HepG2 (cell line): ENCODE measurements at regions not wholly inside any gene's neighbourhood (a gene's known extent, or its start where the extent isn't known, plus 50 kb on each side); places are given as distances from the start of the nearest gene placed in this dataset.

Experiments
- ATAC-seq: fragments of 200-7000 bp; cut with Tn5 transposase; 3 replicates; pipeline ENCODE4 v1.9.1; 2020; ENCODE audit warnings: mild to moderate bottlenecking, moderate library complexity
- BruUV-seq: library from RNA; stranded (reverse); fragments of 400-500 nt; replicated peaks from 2 replicates; lab custom pipeline; 2021; lab: Mats Ljungman, UMichigan
- CTCF ChIA-PET: fragments of 300-600 bp; formaldehyde crosslinking; extraction: SDS; loops from one replicate; lab custom pipeline; 2021; ENCODE audit warnings: low total read pairs, inconsistent platforms, low intra/inter-chr PET ratio; lab: Yijun Ruan, JAX
- POLR2A ChIA-PET: fragments of 350-600 bp; sonication (Branson Sonifier 250); formaldehyde crosslinking; loops from one replicate; lab custom pipeline; 2020; ENCODE audit warnings: antibody characterized with exemption, inconsistent platforms; lab: Yijun Ruan, JAX
- DNase-seq: peaks from one replicate; pipeline ENCODE4 v3.0.0-alpha.2; 2015; ENCODE audit warnings: low spot score
- FAIRE-seq: peaks from 3 replicates; lab custom pipeline; 2011; peaks lifted over from hg19 to GRCh38; lab: Jason Lieb, UNC
- H2AFZ ChIP-seq: one replicate; pipeline ENCODE4 v1.6.1; 2011; ENCODE audit warnings: low read length, inconsistent platforms
- H3K27ac ChIP-seq: fragments of 300-600 bp; 3 replicates; pipeline ENCODE4 v1.8.0; 2011; ENCODE audit warnings: mixed run types, mild to moderate bottlenecking, mixed read lengths, low read length, inconsistent platforms; ENCODE audit not compliant: insufficient read depth; ENCODE audit errors: extremely low read length
- H3K27me3 ChIP-seq, 2 experiments: fragments of 200-600 bp in 1 of 2; 2 replicates in 1 of 2; 3 replicates in 1 of 2; pipeline versions ENCODE4 v1.6.0 to v1.8.0; 2011; ENCODE audit warnings: low read length in 2 of 2, mild to moderate bottlenecking in 2 of 2, moderate library complexity in 2 of 2, inconsistent platforms in 1 of 2; ENCODE audit not compliant: insufficient read depth in 2 of 2, control insufficient read depth in 1 of 2
- H3K36me3 ChIP-seq, 2 experiments: fragments of 200-600 bp in 1 of 2; replicated peaks in 1 of 2; 2 replicates in 1 of 2; 3 replicates in 1 of 2; pipeline versions ENCODE4 v1.5.1 to v1.8.0; 2011; ENCODE audit warnings: low read length in 2 of 2, inconsistent platforms in 1 of 2; ENCODE audit not compliant: insufficient read depth in 2 of 2, control insufficient read depth in 1 of 2
- H3K4me1 ChIP-seq: 2 replicates; pipeline ENCODE4 v1.5.1; 2012; ENCODE audit warnings: low read length, inconsistent platforms; ENCODE audit not compliant: insufficient read depth
- H3K4me2 ChIP-seq: 2 replicates; pipeline ENCODE4 v1.6.0; 2011; ENCODE audit warnings: low read depth, low read length, inconsistent platforms
- H3K4me3 ChIP-seq, 3 experiments: fragments of 200-600 bp in 1 of 3; sonication (generic), shearing (Covaris generic) in 1 of 3; replicated peaks in 1 of 3; 2 replicates each; pipeline ENCODE4 v1.5.1; 2011 to 2016; ENCODE audit warnings: low read length in 3 of 3, inconsistent platforms in 2 of 3, low read depth in 2 of 3, mild to moderate bottlenecking in 2 of 3, control low read depth in 1 of 3, mixed read lengths in 1 of 3; ENCODE audit not compliant: insufficient read depth in 1 of 3
- H3K79me2 ChIP-seq: one replicate; pipeline ENCODE4 v1.6.1; 2011; ENCODE audit warnings: low read length, inconsistent platforms; ENCODE audit not compliant: insufficient read depth
- H3K9ac ChIP-seq: 2 replicates; pipeline ENCODE4 v1.6.0; 2011; ENCODE audit warnings: mild to moderate bottlenecking, low read depth, low read length, inconsistent platforms; ENCODE audit not compliant: insufficient read depth
- H3K9me3 ChIP-seq: 2 replicates; pipeline ENCODE4 v1.5.1; 2012; ENCODE audit warnings: mild to moderate bottlenecking, low read length
- H4K20me1 ChIP-seq: 2 replicates; pipeline ENCODE4 v1.6.0; 2011; ENCODE audit warnings: inconsistent platforms, mild to moderate bottlenecking, low read length, moderate library complexity; ENCODE audit not compliant: insufficient read depth
- CBX2 ChIP-seq, 2 experiments: fragments of 200-600 bp in 1 of 2; sonication (generic); formaldehyde crosslinking in 1 of 2; IDR thresholded peaks; 2 replicates each; pipeline versions ENCODE4 v1.7.0 to v1.8.1; 2018 to 2022; ENCODE audit warnings: low read depth in 2 of 2, low read length in 1 of 2, mild to moderate bottlenecking in 1 of 2, missing genetic modification reagents in 1 of 2
- DBP ChIP-seq: sonication (generic); formaldehyde crosslinking; IDR thresholded peaks from 2 replicates; pipeline ENCODE4 v1.4.0; 2020; ENCODE audit warnings: missing genetic modification reagents; ENCODE audit errors: not compliant biosample characterization
- HHEX ChIP-seq: IDR thresholded peaks from 2 replicates; pipeline ENCODE4 v1.6.1; 2016; ENCODE audit warnings: control low read depth
- IRF1 ChIP-seq: sonication (generic); formaldehyde crosslinking; IDR thresholded peaks from 2 replicates; pipeline ENCODE4 v1.4.0; 2020; ENCODE audit warnings: low read depth, mild to moderate bottlenecking, missing genetic modification reagents
- JUND ChIP-seq: sonication (generic); formaldehyde crosslinking; IDR thresholded peaks from 2 replicates; pipeline ENCODE4 v1.8.0; 2022; ENCODE audit warnings: mild to moderate bottlenecking, missing genetic modification reagents
- KLF15 ChIP-seq: sonication (generic); formaldehyde crosslinking; IDR thresholded peaks from 2 replicates; pipeline ENCODE4 v1.8.1; 2023; ENCODE audit warnings: borderline replicate concordance, mild to moderate bottlenecking, inconsistent platforms, missing genetic modification reagents, mixed read lengths
- KLF9 ChIP-seq: IDR thresholded peaks from 2 replicates; pipeline ENCODE4 v1.6.1; 2016; ENCODE audit warnings: low read depth
- MAFF ChIP-seq: IDR thresholded peaks from 2 replicates; pipeline ENCODE4 v1.6.1; 2011; ENCODE audit warnings: low read depth, low read length, improper control_type of control experiment
- RFXANK ChIP-seq: IDR thresholded peaks from 2 replicates; pipeline ENCODE4 v1.6.1; 2016
- ZBED4 ChIP-seq: sonication (generic); formaldehyde crosslinking; IDR thresholded peaks from 2 replicates; pipeline ENCODE4 v1.4.0; 2020; ENCODE audit warnings: missing genetic modification reagents, borderline replicate concordance
- ZBTB10 ChIP-seq: sonication (generic); formaldehyde crosslinking; IDR thresholded peaks from 2 replicates; pipeline ENCODE4 v1.4.0; 2020; ENCODE audit warnings: missing genetic modification reagents, borderline replicate concordance
- ZFP37 ChIP-seq: sonication (generic); formaldehyde crosslinking; IDR thresholded peaks from 2 replicates; pipeline ENCODE4 v1.4.0; 2020; ENCODE audit warnings: missing genetic modification reagents, borderline replicate concordance
- ZNF317 ChIP-seq: sonication (generic); formaldehyde crosslinking; IDR thresholded peaks from 2 replicates; pipeline ENCODE4 v1.5.0; 2020; ENCODE audit warnings: mild to moderate bottlenecking, missing genetic modification reagents
- ZNF557 ChIP-seq: sonication (generic); formaldehyde crosslinking; IDR thresholded peaks from 2 replicates; pipeline ENCODE4 v1.4.0; 2020; ENCODE audit warnings: missing genetic modification reagents
- ZNF616 ChIP-seq: sonication (generic); formaldehyde crosslinking; IDR thresholded peaks from 2 replicates; pipeline ENCODE4 v1.5.0; 2020; ENCODE audit warnings: low read depth, mild to moderate bottlenecking, missing genetic modification reagents
- ZNF652 ChIP-seq: IDR thresholded peaks from 2 replicates; pipeline ENCODE4 v1.6.1; 2016; ENCODE audit warnings: low read depth, borderline replicate concordance
- ZNF7 ChIP-seq: IDR thresholded peaks from 2 replicates; pipeline ENCODE4 v1.6.1; 2016; ENCODE audit warnings: missing biosample characterization, missing genetic modification reagents
- WGBS: methylation state at CpG from one replicate; pipeline ENCODE4 v1.1.6; 2017; ENCODE audit warnings: low lambda C conversion rate; 5-methylcytosine and 5-hydroxymethylcytosine counted together
- in situ Hi-C: cut with HindIII; loops from 2 replicates; pipeline ENCODE4 v1.10.0; 2017; ENCODE audit warnings: low pct_unique_long_range_greater_than_20kb; ENCODE audit not compliant: extremely low pct_ligation_motif_present
- intact Hi-C: fragments of 100-400 bp; cut with micrococcal nuclease; formaldehyde crosslinking; loops from one replicate; pipeline ENCODE4 v1.10.0; 2022; ENCODE audit not compliant: unreplicated experiment

- in situ Hi-C loops: no loop called here
- H3K4me2 ChIP-seq: no peak overlapping the region
- H3K79me2 ChIP-seq: no peaks in the 10 kb centered on the region
- no peaks in the 10 kb centered on the region for H3K4me1 ChIP-seq
- no peak overlapping the region for H3K27ac ChIP-seq
- ChIA-PET CTCF (no interaction called here), POLR2A (no interaction called here)
- no peaks in the 10 kb centered on the region for H3K36me3 ChIP-seq
- DNase-seq: peak; percentile 0
- no peak overlapping the region for H3K9ac ChIP-seq
- H4K20me1 ChIP-seq: no peaks in the 10 kb centered on the region
- BruUV-seq: no TSS peak
- no peak for FAIRE-seq
- H3K9me3 ChIP-seq: no peaks in the 10 kb centered on the region
- peak; percentile 60 for ATAC-seq
- intact Hi-C loops: no loop called here
- no peak overlapping the region for H2AFZ ChIP-seq
- H3K4me3 ChIP-seq: no peak overlapping the region
- 3% methylated on average over 11 of the region's 11 CpGs for WGBS
- H3K27me3 ChIP-seq: no peaks in the 10 kb centered on the region
- TF ChIP-seq CBX2 (IDR thresholded peaks at IDR 0.05; ENCODE audit: low read depth, low read length) (no peak), CBX2 (CRISPR knock-in tag; IDR thresholded peaks at IDR 0.05; ENCODE audit: low read depth) (no peak), ZBTB10 (CRISPR knock-in tag) (no peak), ZFP37 (CRISPR knock-in tag) (no peak), JUND (CRISPR knock-in tag) (no peak), IRF1 (CRISPR knock-in tag) (no peak), ZNF317 (no peak), DBP (CRISPR knock-in tag) (no peak), ZNF652 (peak; percentile 39; the same call in 1 of the 2 replicates), MAFF (peak; percentile 86), ZBED4 (CRISPR knock-in tag) (no peak), ZNF616 (CRISPR knock-in tag) (no peak), ZNF557 (CRISPR knock-in tag) (no peak), HHEX (CRISPR knock-in tag) (no peak), KLF15 (CRISPR knock-in tag) (no peak), KLF9 (CRISPR knock-in tag) (no peak), ZNF7 (CRISPR knock-in tag) (no peak), RFXANK (CRISPR knock-in tag) (no peak)
Measured at GRCh38 chr13:80132741-80133601, 208.0 kb downstream of the SPRY2 start.
